Kidney epithelial cell (primary cell): ENCODE measurements at regions not wholly inside any gene's neighbourhood (a gene's known extent, or its start where the extent isn't known, plus 50 kb on each side); places are given as distances from the start of the nearest gene placed in this dataset.
"Not testable (repeated sequence)": the region's sequence is repeated elsewhere in the genome, so short reads cannot be mapped to it uniquely, and the experiment has no call there.

ENCODE experiments used
- DNase-seq: peaks from one replicate; pipeline ENCODE4 v3.0.0-alpha.2; 2010; ENCODE audit warnings: low read depth
- H3K27me3 ChIP-seq: 2 replicates; pipeline ENCODE4 v1.6.0; 2011; ENCODE audit warnings: low read length; ENCODE audit not compliant: control insufficient read depth, insufficient read depth
- H3K36me3 ChIP-seq: 2 replicates; pipeline ENCODE4 v1.5.1; 2011; ENCODE audit warnings: low read length; ENCODE audit not compliant: control insufficient read depth, insufficient read depth
- H3K4me3 ChIP-seq: 2 replicates; pipeline ENCODE4 v1.5.1; 2011; ENCODE audit warnings: low read depth, mild to moderate bottlenecking, control low read depth, low read length
- CTCF ChIP-seq: IDR thresholded peaks from 2 replicates; pipeline ENCODE4 v1.5.1; 2011; ENCODE audit warnings: mild to moderate bottlenecking, moderate library complexity, low read length, control low read depth, inconsistent platforms; ENCODE audit not compliant: insufficient read depth, poor library complexity, severe bottlenecking

GRCh38 chr4:158122501-158122900 is 50.3 kb downstream of the GASK1B start:
- TF ChIP-seq CTCF = no peak
- DNase-seq = no peak
- H3K4me3 ChIP-seq = no peak overlapping the region
- no peaks in the 10 kb centered on the region for H3K27me3 ChIP-seq
- H3K36me3 ChIP-seq = no peaks in the 10 kb centered on the region

- Histone ChIP-seq H3K36me3 (no peaks in the 10 kb centered on the region), H3K27me3 (no peaks in the 10 kb centered on the region), H3K4me3 (no peak overlapping the region)
- TF ChIP-seq CTCF = no peak
- DNase-seq = peak; percentile 43
Measured at GRCh38 chr4:158121161-158121579, 51.7 kb downstream of the GASK1B start.

GRCh38 chr4:158120645-158121151 is 52.1 kb downstream of the GASK1B start:
- not testable (repeated sequence) for H3K4me3 ChIP-seq, H3K27me3 ChIP-seq, H3K36me3 ChIP-seq, DNase-seq

- no peaks in the 10 kb centered on the region for H3K27me3 ChIP-seq
- H3K4me3 ChIP-seq = no peak overlapping the region
- DNase-seq = no peak
- TF ChIP-seq CTCF = no peak
- no peaks in the 10 kb centered on the region for H3K36me3 ChIP-seq
Measured at GRCh38 chr4:158112611-158113010, 60.2 kb downstream of the GASK1B start.

GRCh38 chr4:158111241-158111640 is 61.6 kb downstream of the GASK1B start:
- H3K36me3 ChIP-seq = no peaks in the 10 kb centered on the region
- no peak for DNase-seq
- no peaks in the 10 kb centered on the region for H3K27me3 ChIP-seq
- no peak for TF ChIP-seq CTCF
- no peak overlapping the region for H3K4me3 ChIP-seq

GRCh38 chr4:158102904-158103303 is 69.9 kb downstream of the GASK1B start:
- no peaks in the 10 kb centered on the region for H3K27me3 ChIP-seq
- no peaks in the 10 kb centered on the region for H3K36me3 ChIP-seq
- TF ChIP-seq CTCF = no peak
- no peak overlapping the region for H3K4me3 ChIP-seq
- no peak for DNase-seq
